IMR-90 (cell line): ENCODE measurements at regions not wholly inside any gene's neighbourhood (a gene's known extent, or its start where the extent isn't known, plus 50 kb on each side); places are given as distances from the start of the nearest gene placed in this dataset.

Experiments
- ATAC-seq: fragments of 200-7000 bp; cut with Tn5 transposase; 2 replicates; pipeline ENCODE4 v1.9.1; 2020; ENCODE audit warnings: low read depth, mild to moderate bottlenecking, moderate library complexity
- BruUV-seq: library from RNA; stranded (reverse); fragments of 400-500 nt; replicated peaks from 2 replicates; lab custom pipeline; 2021; lab: Mats Ljungman, UMichigan
- CTCF ChIA-PET: fragments of 300-600 bp; formaldehyde crosslinking; extraction: SDS; loops from one replicate; lab custom pipeline; 2021; ENCODE audit warnings: antibody characterized with exemption; lab: Yijun Ruan, JAX
- POLR2A ChIA-PET: fragments of 300-600 bp; sonication (Branson Sonifier 250); formaldehyde crosslinking; loops from one replicate; lab custom pipeline; 2022; ENCODE audit warnings: antibody characterized with exemption; ENCODE audit not compliant: unreplicated experiment; lab: Charles Lee
- DNase-seq: peaks from one replicate; pipeline ENCODE4 v3.0.0; 2013
- H2AFZ ChIP-seq: replicated peaks from 2 replicates; pipeline ENCODE3; 2013; ENCODE audit warnings: low read length, mild to moderate bottlenecking; ENCODE audit not compliant: poor library complexity
- H2AK5ac ChIP-seq: 2 replicates; pipeline ENCODE4 v1.6.1; 2013; ENCODE audit warnings: low read depth, low read length, inconsistent platforms
- H2AK9ac ChIP-seq: replicated peaks from 2 replicates; pipeline ENCODE3; 2013; ENCODE audit warnings: mild to moderate bottlenecking, low read depth, low read length, moderate library complexity; ENCODE audit not compliant: poor library complexity
- H2BK120ac ChIP-seq: 2 replicates; pipeline ENCODE4 v1.6.1; 2013; ENCODE audit warnings: low read depth, low read length, inconsistent platforms
- H2BK15ac ChIP-seq: 3 replicates; pipeline ENCODE4 v1.6.1; 2013; ENCODE audit warnings: low read depth, low read length, inconsistent platforms
- H2BK20ac ChIP-seq: 2 replicates; pipeline ENCODE4 v1.6.1; 2013; ENCODE audit warnings: low read depth, mild to moderate bottlenecking, inconsistent platforms, low read length, moderate library complexity
- H2BK5ac ChIP-seq: 2 replicates; pipeline ENCODE4 v1.6.1; 2013; ENCODE audit warnings: mild to moderate bottlenecking, low read depth, low read length, inconsistent platforms; ENCODE audit not compliant: poor library complexity, severe bottlenecking
- H3K14ac ChIP-seq: replicated peaks from 2 replicates; pipeline ENCODE4 v1.6.1; 2013; ENCODE audit warnings: low read depth, low read length, inconsistent platforms
- H3K18ac ChIP-seq: 2 replicates; pipeline ENCODE4 v1.6.1; 2013; ENCODE audit warnings: low read depth, low read length, control low read depth
- H3K23ac ChIP-seq: 2 replicates; pipeline ENCODE4 v1.6.1; 2013; ENCODE audit warnings: low read depth, low read length, inconsistent platforms
- H3K27ac ChIP-seq: 2 replicates; pipeline ENCODE4 v1.5.1; 2013; ENCODE audit warnings: mild to moderate bottlenecking, control low read depth, low read length; ENCODE audit not compliant: insufficient read depth
- H3K27me3 ChIP-seq: 2 replicates; pipeline ENCODE4 v1.6.1; 2013; ENCODE audit warnings: low read length; ENCODE audit not compliant: control insufficient read depth, insufficient read depth
- H3K36me3 ChIP-seq: 2 replicates; pipeline ENCODE4 v1.6.1; 2013; ENCODE audit warnings: low read length, mixed read lengths; ENCODE audit not compliant: control insufficient read depth, insufficient read depth
- H3K4ac ChIP-seq: 2 replicates; pipeline ENCODE4 v1.6.1; 2013; ENCODE audit warnings: low read depth, low read length, inconsistent platforms
- H3K4me1 ChIP-seq: 2 replicates; pipeline ENCODE4 v1.6.1; 2013; ENCODE audit warnings: low read length, mixed read lengths; ENCODE audit not compliant: control insufficient read depth, insufficient read depth
- H3K4me2 ChIP-seq: 2 replicates; pipeline ENCODE4 v1.6.1; 2013; ENCODE audit warnings: low read depth, mild to moderate bottlenecking, control low read depth, low read length, moderate library complexity
- H3K4me3 ChIP-seq: 2 replicates; pipeline ENCODE4 v1.5.1; 2013; ENCODE audit warnings: low read depth, mild to moderate bottlenecking, control low read depth, low read length, moderate library complexity; ENCODE audit not compliant: insufficient read depth
- H3K56ac ChIP-seq: 2 replicates; pipeline ENCODE4 v1.6.1; 2013; ENCODE audit warnings: low read length, inconsistent platforms; ENCODE audit not compliant: insufficient read depth; ENCODE audit errors: extremely low read depth
- H3K79me1 ChIP-seq, 2 experiments: 2 replicates each; pipeline ENCODE4 v1.6.1; 2013; ENCODE audit warnings: low read length in 2 of 2, inconsistent platforms in 1 of 2, low read depth in 1 of 2
- H3K9ac ChIP-seq: 2 replicates; pipeline ENCODE4 v1.6.1; 2013; ENCODE audit warnings: low read depth, low read length, control low read depth
- H3K9me1 ChIP-seq: 2 replicates; pipeline ENCODE4 v1.6.1; 2013; ENCODE audit warnings: low read length, inconsistent platforms; ENCODE audit not compliant: insufficient read depth
- H3K9me3 ChIP-seq: 2 replicates; pipeline ENCODE4 v1.6.1; 2013; ENCODE audit warnings: low read length; ENCODE audit not compliant: control insufficient read depth, insufficient read depth
- H4K20me1 ChIP-seq: 2 replicates; pipeline ENCODE4 v1.6.1; 2013; ENCODE audit warnings: low read length, inconsistent platforms; ENCODE audit not compliant: insufficient read depth
- H4K5ac ChIP-seq: 2 replicates; pipeline ENCODE4 v1.6.1; 2013; ENCODE audit warnings: mild to moderate bottlenecking, low read depth, low read length, control low read depth
- H4K8ac ChIP-seq, 2 experiments: 2 replicates each; pipeline ENCODE4 v1.6.1; 2013; ENCODE audit warnings: low read depth in 2 of 2, low read length in 2 of 2, control low read depth in 1 of 2, inconsistent platforms in 1 of 2
- H4K91ac ChIP-seq: 2 replicates; pipeline ENCODE4 v1.6.1; 2013; ENCODE audit warnings: low read depth, low read length, inconsistent platforms; ENCODE audit not compliant: insufficient read depth
- CHD1 ChIP-seq: IDR thresholded peaks from 2 replicates; pipeline ENCODE4 v1.6.1; 2012; ENCODE audit warnings: low read depth, low read length, improper control_type of control experiment
- MAFK ChIP-seq: IDR thresholded peaks from 2 replicates; pipeline ENCODE4 v1.6.1; 2012; ENCODE audit warnings: low read depth, low read length, improper control_type of control experiment
- POLR2A ChIP-seq: IDR thresholded peaks from 2 replicates; pipeline ENCODE4 v1.6.1; 2012; ENCODE audit warnings: mild to moderate bottlenecking, low read depth, low read length
- WGBS, 2 experiments: methylation state at CpG; one replicate each; pipeline versions ENCODE4 v1.1.5 to v1.1.7; 2013; ENCODE audit warnings: missing lambda C conversion rate in 2 of 2; ENCODE audit not compliant: insufficient read length in 1 of 2; ENCODE audit errors: extremely low coverage in 2 of 2; 5-methylcytosine and 5-hydroxymethylcytosine counted together
- dilution Hi-C: fragments of 300-500 bp; cut with HindIII; formaldehyde crosslinking; loops from one replicate; pipeline ENCODE4 v1.14.3; 2018; ENCODE audit warnings: low sequenced_read_pairs; ENCODE audit not compliant: unreplicated experiment
- in situ Hi-C: fragments of 300-500 bp; cut with MboI; formaldehyde crosslinking; loops from 3 replicates; pipeline ENCODE4 v1.14.3; 2019; ENCODE audit warnings: low sequenced_read_pairs, inconsistent platforms, mixed read lengths
- intact Hi-C: fragments of 100-400 bp; cut with micrococcal nuclease; formaldehyde crosslinking; loops from 2 replicates; pipeline ENCODE4 v1.10.0; 2022

DNA sequence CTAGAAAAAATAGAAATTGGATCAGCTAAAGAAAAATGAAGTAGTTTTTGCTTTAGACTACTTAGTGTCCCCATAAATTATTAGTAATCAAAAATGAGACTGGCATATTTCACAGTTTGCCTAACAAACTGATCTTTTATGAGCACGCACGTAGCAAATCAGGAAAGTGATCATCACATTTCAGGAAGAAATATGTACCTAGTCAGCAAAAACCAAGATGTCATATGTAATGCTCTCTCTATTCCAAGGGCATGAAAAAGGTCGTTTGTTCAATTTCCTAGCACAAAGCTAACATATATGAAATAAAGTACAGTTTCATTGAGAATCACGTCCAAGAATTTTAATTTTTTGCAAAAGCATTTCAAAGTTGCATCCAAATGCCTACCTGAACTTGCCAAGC, 600.4 kb upstream of the CHAC2 start:
- H3K4me3 ChIP-seq, result no peak overlapping the region
- no peak overlapping the region for H2BK5ac ChIP-seq
- DNase-seq (no peak), ATAC-seq (no peak)
- in situ Hi-C loops, result no loop called here
- WGBS, 2 experiments, result no CpG with 5 or more reads among the region's 4 CpGs
- no peak overlapping the region for H2AK9ac ChIP-seq
- H3K4me1 ChIP-seq, result peaks cover 3% of the 10 kb centered on the region; the same call in 1 of the 2 replicates
- H2AK5ac ChIP-seq, result no peak overlapping the region
- no peak overlapping the region for H2BK20ac ChIP-seq
- H3K27me3 ChIP-seq, result no peaks in the 10 kb centered on the region
- H4K8ac ChIP-seq, result no peak overlapping the region
- H4K20me1 ChIP-seq, result no peaks in the 10 kb centered on the region
- no peak overlapping the region for H2AFZ ChIP-seq
- ChIA-PET CTCF (no interaction called here), POLR2A (no interaction called here)
- no peaks in the 10 kb centered on the region for H3K79me1 ChIP-seq
- no peak overlapping the region for H2BK120ac ChIP-seq
- H3K18ac ChIP-seq, result no peak overlapping the region
- no peak overlapping the region for H3K4me2 ChIP-seq
- H3K23ac ChIP-seq, result no peak overlapping the region
- BruUV-seq, result no TSS peak
- H3K9ac ChIP-seq, result no peak overlapping the region
- H3K27ac ChIP-seq, result no peak overlapping the region
- H4K5ac ChIP-seq, result no peak overlapping the region
- dilution Hi-C loops, result no loop called here
- no peak overlapping the region for H3K14ac ChIP-seq
- no peak for TF ChIP-seq CHD1
- peak; percentile 91 for TF ChIP-seq MAFK
- no peak for TF ChIP-seq POLR2A
- no peaks in the 10 kb centered on the region for H3K36me3 ChIP-seq
- no peak overlapping the region for H2BK15ac ChIP-seq
- no peaks in the 10 kb centered on the region for H3K9me1 ChIP-seq
- intact Hi-C loops, result no loop called here
- H3K56ac ChIP-seq, result no peak overlapping the region
- H3K4ac ChIP-seq, result no peak overlapping the region
- no peak overlapping the region for H4K91ac ChIP-seq
- H3K9me3 ChIP-seq, result no peaks in the 10 kb centered on the region
